H1 (cell line): ENCODE measurements at regions not wholly inside any gene's neighbourhood (a gene's known extent, or its start where the extent isn't known, plus 50 kb on each side); places are given as distances from the start of the nearest gene placed in this dataset.

ENCODE experiments used
- ASH2L ChIP-seq: fragments of 200-600, 300-600 bp; sonication (generic); IDR thresholded peaks from one replicate; pipeline ENCODE4 v1.7.1; 2017; ENCODE audit warnings: low read length
- BACH1 ChIP-seq: IDR thresholded peaks from 2 replicates; pipeline ENCODE4 v1.6.1; 2012; ENCODE audit warnings: low read length, improper control_type of control experiment
- EGR1 ChIP-seq: IDR thresholded peaks from 2 replicates; pipeline ENCODE4 v1.6.1; 2011; ENCODE audit warnings: low read depth, low read length, borderline replicate concordance
- KDM1A ChIP-seq: fragments of 200-600, 300-600 bp; sonication (generic); IDR thresholded peaks from 2 replicates; pipeline ENCODE4 v1.7.1; 2016; ENCODE audit warnings: mild to moderate bottlenecking, low read length, borderline replicate concordance
- MAFK ChIP-seq: IDR thresholded peaks from 2 replicates; pipeline ENCODE4 v1.6.1; 2012; ENCODE audit warnings: low read depth, mild to moderate bottlenecking, improper control_type of control experiment, low read length
- NANOG ChIP-seq: IDR thresholded peaks from 2 replicates; pipeline ENCODE4 v1.6.1; 2011; ENCODE audit warnings: low read length, low read depth, mild to moderate bottlenecking, inconsistent platforms; ENCODE audit not compliant: insufficient read depth, poor library complexity, severe bottlenecking
- RBBP5 ChIP-seq: IDR thresholded peaks from 2 replicates; pipeline ENCODE4 v1.7.1; 2012; ENCODE audit warnings: low read depth, mild to moderate bottlenecking, inconsistent platforms, low read length, moderate library complexity, borderline replicate concordance
- SP2 ChIP-seq: IDR thresholded peaks from 2 replicates; pipeline ENCODE4 v1.6.1; 2012; ENCODE audit warnings: mild to moderate bottlenecking, low read length, inconsistent platforms
- SUZ12 ChIP-seq: fragments of 200-600 bp; sonication (generic); IDR thresholded peaks from 2 replicates; pipeline ENCODE4 v1.6.1; 2012; ENCODE audit warnings: mild to moderate bottlenecking, inconsistent platforms, low read length, moderate library complexity, mixed read lengths
- TAF1 ChIP-seq: IDR thresholded peaks from 2 replicates; pipeline ENCODE4 v1.6.1; 2011; ENCODE audit warnings: mild to moderate bottlenecking, low read depth, low read length
- ZNF274 ChIP-seq: IDR thresholded peaks from 2 replicates; pipeline ENCODE4 v1.7.0; 2012; ENCODE audit warnings: low read length, borderline replicate concordance; ENCODE audit errors: extremely low read depth
- TF ChIP-seq, protein P1 (sequence below): fragments of 300-600 bp; sonication (generic); IDR thresholded peaks from 2 replicates; pipeline ENCODE4 v1.7.1; 2012; ENCODE audit warnings: low read length, moderate library complexity, mild to moderate bottlenecking, inconsistent platforms; ENCODE audit not compliant: insufficient replicate concordance
- TF ChIP-seq, protein P2 (sequence below): IDR thresholded peaks from 2 replicates; pipeline ENCODE4 v1.6.1; 2011; ENCODE audit warnings: low read depth, mild to moderate bottlenecking, low read length; ENCODE audit not compliant: insufficient read depth

DNA sequence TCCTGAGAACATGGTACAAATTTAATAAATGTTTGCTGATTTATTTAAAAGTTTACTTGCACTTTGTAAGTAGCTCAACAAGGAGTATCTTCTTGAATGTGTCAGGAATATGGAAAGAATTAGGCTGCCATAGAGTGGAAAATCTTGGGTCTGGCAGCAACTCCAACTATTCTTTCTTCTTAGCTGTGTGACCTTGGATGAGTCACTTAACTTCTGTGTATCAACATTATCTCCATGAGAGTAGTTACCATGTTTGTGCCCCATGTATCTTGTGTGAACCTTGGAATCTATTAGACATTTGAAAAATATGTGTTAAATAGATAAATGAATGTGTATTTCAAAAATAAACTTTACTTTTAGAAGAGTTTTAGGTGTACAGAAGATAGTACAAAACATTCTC lies 348.8 kb downstream of the GBA3 start (continued):
- TF ChIP-seq, protein P1, sequence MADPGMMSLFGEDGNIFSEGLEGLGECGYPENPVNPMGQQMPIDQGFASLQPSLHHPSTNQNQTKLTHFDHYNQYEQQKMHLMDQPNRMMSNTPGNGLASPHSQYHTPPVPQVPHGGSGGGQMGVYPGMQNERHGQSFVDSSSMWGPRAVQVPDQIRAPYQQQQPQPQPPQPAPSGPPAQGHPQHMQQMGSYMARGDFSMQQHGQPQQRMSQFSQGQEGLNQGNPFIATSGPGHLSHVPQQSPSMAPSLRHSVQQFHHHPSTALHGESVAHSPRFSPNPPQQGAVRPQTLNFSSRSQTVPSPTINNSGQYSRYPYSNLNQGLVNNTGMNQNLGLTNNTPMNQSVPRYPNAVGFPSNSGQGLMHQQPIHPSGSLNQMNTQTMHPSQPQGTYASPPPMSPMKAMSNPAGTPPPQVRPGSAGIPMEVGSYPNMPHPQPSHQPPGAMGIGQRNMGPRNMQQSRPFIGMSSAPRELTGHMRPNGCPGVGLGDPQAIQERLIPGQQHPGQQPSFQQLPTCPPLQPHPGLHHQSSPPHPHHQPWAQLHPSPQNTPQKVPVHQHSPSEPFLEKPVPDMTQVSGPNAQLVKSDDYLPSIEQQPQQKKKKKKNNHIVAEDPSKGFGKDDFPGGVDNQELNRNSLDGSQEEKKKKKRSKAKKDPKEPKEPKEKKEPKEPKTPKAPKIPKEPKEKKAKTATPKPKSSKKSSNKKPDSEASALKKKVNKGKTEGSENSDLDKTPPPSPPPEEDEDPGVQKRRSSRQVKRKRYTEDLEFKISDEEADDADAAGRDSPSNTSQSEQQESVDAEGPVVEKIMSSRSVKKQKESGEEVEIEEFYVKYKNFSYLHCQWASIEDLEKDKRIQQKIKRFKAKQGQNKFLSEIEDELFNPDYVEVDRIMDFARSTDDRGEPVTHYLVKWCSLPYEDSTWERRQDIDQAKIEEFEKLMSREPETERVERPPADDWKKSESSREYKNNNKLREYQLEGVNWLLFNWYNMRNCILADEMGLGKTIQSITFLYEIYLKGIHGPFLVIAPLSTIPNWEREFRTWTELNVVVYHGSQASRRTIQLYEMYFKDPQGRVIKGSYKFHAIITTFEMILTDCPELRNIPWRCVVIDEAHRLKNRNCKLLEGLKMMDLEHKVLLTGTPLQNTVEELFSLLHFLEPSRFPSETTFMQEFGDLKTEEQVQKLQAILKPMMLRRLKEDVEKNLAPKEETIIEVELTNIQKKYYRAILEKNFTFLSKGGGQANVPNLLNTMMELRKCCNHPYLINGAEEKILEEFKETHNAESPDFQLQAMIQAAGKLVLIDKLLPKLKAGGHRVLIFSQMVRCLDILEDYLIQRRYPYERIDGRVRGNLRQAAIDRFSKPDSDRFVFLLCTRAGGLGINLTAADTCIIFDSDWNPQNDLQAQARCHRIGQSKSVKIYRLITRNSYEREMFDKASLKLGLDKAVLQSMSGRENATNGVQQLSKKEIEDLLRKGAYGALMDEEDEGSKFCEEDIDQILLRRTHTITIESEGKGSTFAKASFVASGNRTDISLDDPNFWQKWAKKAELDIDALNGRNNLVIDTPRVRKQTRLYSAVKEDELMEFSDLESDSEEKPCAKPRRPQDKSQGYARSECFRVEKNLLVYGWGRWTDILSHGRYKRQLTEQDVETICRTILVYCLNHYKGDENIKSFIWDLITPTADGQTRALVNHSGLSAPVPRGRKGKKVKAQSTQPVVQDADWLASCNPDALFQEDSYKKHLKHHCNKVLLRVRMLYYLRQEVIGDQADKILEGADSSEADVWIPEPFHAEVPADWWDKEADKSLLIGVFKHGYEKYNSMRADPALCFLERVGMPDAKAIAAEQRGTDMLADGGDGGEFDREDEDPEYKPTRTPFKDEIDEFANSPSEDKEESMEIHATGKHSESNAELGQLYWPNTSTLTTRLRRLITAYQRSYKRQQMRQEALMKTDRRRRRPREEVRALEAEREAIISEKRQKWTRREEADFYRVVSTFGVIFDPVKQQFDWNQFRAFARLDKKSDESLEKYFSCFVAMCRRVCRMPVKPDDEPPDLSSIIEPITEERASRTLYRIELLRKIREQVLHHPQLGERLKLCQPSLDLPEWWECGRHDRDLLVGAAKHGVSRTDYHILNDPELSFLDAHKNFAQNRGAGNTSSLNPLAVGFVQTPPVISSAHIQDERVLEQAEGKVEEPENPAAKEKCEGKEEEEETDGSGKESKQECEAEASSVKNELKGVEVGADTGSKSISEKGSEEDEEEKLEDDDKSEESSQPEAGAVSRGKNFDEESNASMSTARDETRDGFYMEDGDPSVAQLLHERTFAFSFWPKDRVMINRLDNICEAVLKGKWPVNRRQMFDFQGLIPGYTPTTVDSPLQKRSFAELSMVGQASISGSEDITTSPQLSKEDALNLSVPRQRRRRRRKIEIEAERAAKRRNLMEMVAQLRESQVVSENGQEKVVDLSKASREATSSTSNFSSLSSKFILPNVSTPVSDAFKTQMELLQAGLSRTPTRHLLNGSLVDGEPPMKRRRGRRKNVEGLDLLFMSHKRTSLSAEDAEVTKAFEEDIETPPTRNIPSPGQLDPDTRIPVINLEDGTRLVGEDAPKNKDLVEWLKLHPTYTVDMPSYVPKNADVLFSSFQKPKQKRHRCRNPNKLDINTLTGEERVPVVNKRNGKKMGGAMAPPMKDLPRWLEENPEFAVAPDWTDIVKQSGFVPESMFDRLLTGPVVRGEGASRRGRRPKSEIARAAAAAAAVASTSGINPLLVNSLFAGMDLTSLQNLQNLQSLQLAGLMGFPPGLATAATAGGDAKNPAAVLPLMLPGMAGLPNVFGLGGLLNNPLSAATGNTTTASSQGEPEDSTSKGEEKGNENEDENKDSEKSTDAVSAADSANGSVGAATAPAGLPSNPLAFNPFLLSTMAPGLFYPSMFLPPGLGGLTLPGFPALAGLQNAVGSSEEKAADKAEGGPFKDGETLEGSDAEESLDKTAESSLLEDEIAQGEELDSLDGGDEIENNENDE = no peak
- TF ChIP-seq SUZ12 (no peak), MAFK (no peak), TAF1 (no peak), RBBP5 (no peak), NANOG (no peak), ZNF274 (no peak), SP2 (no peak), ASH2L (no peak), BACH1 (no peak), EGR1 (no peak), KDM1A (no peak)
- TF ChIP-seq, protein P2, sequence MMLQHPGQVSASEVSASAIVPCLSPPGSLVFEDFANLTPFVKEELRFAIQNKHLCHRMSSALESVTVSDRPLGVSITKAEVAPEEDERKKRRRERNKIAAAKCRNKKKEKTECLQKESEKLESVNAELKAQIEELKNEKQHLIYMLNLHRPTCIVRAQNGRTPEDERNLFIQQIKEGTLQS = no peak
